GM12891 (cell line): ENCODE measurements at regions not wholly inside any gene's neighbourhood (a gene's known extent, or its start where the extent isn't known, plus 50 kb on each side); places are given as distances from the start of the nearest gene placed in this dataset.

Experiments used
- POLR2A ChIP-seq: IDR thresholded peaks from 2 replicates; pipeline ENCODE4 v1.6.1; 2011; ENCODE audit warnings: low read depth, low read length, control low read depth
- POLR2AphosphoS5 ChIP-seq: IDR thresholded peaks from 2 replicates; pipeline ENCODE4 v1.6.1; 2011; ENCODE audit warnings: low read depth, low read length, control low read depth

DNA sequence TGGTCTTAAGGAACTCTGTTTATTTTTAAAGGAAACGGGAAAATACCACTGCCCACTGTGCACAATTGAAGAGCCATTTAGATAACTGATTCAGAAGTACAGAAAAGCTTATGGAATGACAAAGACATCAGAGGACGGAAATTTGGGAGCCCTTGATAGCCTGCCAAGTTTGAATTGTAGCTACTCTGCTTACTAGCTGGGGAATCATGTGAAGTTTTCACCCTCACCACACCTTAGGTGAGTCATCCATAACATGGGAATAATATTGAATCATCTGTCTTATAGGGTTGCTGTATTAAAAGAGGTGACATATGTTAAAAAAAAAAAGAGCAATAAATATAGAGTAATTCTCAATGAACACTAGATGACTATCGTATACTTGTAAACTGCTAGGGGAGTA is 1104.2 kb downstream of the GATA3 start:
- TF ChIP-seq POLR2A, result no peak
- TF ChIP-seq POLR2AphosphoS5, result no peak
